ENCODE measurements at regions not wholly inside any gene's neighbourhood (a gene's known extent, or its start where the extent isn't known, plus 50 kb on each side); places are given as distances from the start of the nearest gene placed in this dataset.

DNA sequence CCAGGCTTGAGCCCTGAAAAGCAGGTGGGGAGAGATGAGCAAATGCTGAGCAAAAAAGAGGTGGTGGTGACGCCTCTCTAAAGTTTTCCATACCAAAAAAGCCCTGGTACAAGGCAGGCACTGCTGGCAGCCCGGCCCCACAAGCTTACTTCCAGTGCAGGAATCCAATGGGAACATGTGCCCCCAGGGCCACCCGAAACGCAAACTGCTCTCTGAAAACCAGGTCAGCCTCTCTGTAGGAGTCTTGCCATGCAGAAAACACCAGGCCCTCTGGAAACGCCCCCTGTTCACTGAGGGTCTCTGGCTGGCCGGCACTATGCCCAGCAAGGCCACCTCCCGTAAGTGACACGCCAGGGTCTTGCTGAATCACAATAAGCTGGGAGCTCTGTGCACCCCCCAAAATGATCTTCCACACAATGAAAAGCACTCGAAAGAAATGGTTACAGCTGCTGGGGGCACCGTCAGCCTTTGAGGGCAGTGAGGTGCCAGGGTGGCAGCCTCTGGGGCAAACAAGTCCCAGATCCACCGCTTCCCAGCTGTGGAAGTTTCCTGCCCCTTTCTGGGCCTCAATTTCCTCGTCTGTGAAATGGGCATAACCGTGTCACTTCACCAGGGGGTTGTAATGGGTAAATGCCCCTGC is 170.5 kb downstream of the TOMM20 start:
- DNase-seq (ENCODE audit: low spot score) = peak; percentile 68
- H3K27ac ChIP-seq = peak overlapping the region in 1 of 2 donors; percentile 65
- TF ChIP-seq, protein P1, sequence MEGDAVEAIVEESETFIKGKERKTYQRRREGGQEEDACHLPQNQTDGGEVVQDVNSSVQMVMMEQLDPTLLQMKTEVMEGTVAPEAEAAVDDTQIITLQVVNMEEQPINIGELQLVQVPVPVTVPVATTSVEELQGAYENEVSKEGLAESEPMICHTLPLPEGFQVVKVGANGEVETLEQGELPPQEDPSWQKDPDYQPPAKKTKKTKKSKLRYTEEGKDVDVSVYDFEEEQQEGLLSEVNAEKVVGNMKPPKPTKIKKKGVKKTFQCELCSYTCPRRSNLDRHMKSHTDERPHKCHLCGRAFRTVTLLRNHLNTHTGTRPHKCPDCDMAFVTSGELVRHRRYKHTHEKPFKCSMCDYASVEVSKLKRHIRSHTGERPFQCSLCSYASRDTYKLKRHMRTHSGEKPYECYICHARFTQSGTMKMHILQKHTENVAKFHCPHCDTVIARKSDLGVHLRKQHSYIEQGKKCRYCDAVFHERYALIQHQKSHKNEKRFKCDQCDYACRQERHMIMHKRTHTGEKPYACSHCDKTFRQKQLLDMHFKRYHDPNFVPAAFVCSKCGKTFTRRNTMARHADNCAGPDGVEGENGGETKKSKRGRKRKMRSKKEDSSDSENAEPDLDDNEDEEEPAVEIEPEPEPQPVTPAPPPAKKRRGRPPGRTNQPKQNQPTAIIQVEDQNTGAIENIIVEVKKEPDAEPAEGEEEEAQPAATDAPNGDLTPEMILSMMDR (IDR thresholded peaks at IDR 0.05) = no peak
- no peak overlapping the region for H3K4me3 ChIP-seq

DNA sequence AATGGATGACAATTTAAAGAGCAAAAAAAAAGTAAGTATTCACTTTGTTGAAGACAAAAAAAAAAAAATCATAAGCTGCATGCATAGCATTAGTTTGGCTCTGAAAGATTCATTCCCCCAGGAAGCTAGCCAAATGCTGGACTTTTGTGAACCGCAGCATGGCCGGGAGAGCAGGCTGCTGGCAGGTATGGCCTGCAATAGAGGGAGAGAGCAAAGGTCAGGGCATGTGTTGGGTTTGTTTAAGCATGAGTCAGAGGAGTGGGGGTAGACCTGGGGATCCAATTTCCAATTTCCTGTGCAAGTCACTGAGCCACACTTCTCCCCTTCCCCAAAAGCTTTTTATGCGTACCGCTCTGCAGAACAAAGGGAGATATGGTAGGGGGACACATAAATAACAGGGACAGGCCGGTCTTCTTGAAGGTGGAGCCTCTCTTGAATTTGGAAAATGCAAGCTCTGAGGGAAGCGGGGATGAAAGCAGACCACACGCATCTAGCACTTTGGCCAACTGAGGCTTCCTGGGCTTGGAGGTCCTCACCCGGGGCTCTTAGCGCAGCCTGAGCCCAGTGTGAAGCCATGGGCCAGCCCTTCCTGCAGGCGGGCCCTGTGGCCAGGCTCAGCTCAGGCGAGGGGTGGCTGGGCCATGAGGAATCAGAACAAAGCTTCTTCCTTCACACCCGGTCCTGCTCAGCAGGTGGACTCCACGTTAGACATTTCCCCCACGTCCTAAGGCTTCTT is 171.1 kb downstream of the TOMM20 start:
- TF ChIP-seq, protein P1 (IDR thresholded peaks at IDR 0.05) = no peak
- Histone ChIP-seq H3K4me3 (no peak overlapping the region), H3K27ac (peak overlapping the region; percentile 1 to 65)
- DNase-seq (ENCODE audit: low spot score) = peak; percentile 70

DNA sequence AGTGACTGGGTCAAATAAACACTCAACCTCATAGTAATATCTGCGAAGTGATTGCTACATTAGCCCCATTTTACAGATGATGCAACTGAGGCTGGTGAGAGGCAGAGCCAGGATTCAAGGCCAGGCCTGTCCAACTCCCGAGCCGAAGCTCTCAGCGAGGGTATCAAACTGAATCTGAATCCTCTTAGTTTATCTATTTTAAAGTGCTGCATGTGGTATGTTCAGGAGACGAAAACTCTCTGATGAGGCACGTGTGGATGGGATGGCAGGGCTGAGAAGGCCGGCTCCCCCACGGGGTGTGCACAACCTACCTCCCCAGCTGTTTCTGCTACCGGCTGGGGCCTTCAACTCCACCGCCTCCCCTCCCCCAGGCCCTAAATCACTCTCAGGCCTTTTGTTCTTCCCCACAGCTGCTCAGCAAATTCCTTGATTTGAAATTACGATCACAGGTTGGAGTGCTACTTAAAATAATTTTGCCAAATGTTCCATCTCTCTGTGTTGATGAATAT is 171.8 kb downstream of the TOMM20 start:
- no peak overlapping the region for H3K4me3 ChIP-seq
- H3K27ac ChIP-seq = peak overlapping the region; percentile 1 to 59
- TF ChIP-seq, protein P1 (IDR thresholded peaks at IDR 0.05) = no peak
- no peak for DNase-seq (ENCODE audit: low spot score)

DNA sequence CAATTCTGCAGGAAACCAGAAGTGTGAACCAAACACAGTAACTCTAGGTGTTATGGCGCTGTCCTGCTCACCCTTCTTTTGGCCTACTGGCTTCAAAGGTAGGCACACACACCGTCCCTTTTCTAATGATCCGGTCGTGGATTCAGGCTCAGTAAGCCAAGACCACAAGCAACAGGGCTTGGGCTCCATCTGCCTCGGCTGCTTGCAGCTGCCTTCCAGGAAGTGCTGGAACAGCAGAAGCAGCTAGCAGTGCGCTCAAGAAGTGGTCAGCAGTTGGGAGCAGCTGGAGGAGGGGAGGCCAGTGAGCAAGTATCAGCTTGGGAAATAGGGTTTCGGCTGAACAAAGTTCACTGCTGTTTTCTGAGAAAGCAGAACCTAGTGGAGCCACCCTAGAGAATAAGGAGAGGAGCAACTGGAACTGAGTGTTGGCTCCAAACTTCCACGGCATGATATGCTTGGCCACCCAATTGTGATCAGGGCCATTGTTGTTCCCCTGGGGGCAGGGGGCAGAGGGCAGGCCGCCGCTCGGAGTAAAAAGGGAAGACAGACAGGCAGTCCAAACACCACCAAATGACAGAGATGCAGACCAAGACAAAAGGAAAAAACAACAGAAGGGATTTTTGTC is 173.4 kb downstream of the TOMM20 start:
- peak; percentile 80 for DNase-seq (ENCODE audit: low spot score)
- H3K4me3 ChIP-seq = no peak overlapping the region
- TF ChIP-seq, protein P1 (IDR thresholded peaks at IDR 0.05) = no peak
- peak overlapping the region; percentile 15 to 52 for H3K27ac ChIP-seq

DNA sequence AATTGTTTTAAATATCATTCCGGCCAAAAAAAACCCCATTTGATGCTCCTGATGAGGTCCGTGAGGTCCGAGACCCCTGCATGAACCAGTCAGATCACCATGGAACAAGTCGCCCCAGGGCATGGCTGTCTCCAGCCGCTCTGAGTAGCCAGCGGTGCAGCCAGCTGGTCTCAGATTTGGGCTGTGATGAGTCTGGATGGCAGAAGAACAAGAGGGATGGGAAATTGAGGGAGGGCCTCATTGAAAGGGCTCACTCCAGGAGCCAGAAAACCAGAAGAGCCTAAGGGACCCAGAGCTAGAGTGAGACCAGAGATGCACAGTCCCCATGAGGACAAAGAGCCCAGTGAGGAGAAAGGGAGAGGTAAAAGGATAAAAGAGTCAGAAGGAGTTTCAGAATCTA is 174.0 kb downstream of the TOMM20 start:
- peak; percentile 57 for DNase-seq (ENCODE audit: low spot score)
- Histone ChIP-seq H3K4me3 (no peak overlapping the region), H3K27ac (peak overlapping the region; percentile 9 to 52)
- TF ChIP-seq, protein P1 (IDR thresholded peaks at IDR 0.05) = no peak

DNA sequence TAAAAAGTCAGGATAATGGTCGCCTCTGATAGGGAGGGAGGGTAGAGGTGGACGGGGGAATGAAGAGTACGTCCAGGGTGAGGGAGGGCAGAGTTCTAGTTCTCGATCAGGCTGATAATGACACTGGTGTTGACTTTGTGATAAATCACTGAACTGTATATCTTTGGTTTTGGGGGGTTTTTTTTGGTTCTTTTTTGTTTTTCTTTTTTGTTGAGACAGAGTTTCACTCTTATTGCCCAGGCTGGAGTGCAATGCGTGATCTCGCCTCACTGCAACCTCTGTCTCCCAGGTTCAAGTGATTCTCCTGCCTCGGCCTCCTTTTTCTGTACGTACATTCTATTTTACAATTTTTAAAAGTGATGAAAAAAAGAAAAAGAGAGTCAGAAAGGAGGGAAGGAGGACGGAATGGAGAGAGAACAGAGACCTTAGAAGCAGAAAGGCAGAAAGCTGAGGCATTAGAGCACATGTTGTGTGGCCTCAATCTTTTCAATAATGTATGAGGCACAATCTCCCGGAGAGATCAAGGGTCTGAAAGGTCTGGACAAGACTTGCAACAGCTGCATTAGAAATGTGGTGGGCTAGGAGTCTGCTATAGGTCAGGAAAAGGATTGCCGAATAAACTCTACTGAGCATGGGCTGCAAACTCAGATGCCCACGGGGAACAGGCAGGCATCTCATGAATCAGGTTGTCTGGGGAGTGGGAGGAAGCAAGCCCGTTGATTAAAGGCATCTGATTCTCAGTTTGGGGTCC is 174.8 kb downstream of the TOMM20 start:
- H3K27ac ChIP-seq = peak overlapping the region in 1 of 2 donors; percentile 52
- no peak for DNase-seq (ENCODE audit: low spot score)
- TF ChIP-seq, protein P1 (IDR thresholded peaks at IDR 0.05) = no peak
- H3K4me3 ChIP-seq = no peak overlapping the region
